Fibroblast of mammary gland (primary cell): ENCODE measurements at regions not wholly inside any gene's neighbourhood (a gene's known extent, or its start where the extent isn't known, plus 50 kb on each side); places are given as distances from the start of the nearest gene placed in this dataset.
A peak's percentile ranks its signal among the peaks of the same experiment; 100 is the strongest.

Source experiments
- DNase-seq: peaks from one replicate; pipeline ENCODE4 v3.0.0-alpha.2; 2010; ENCODE audit warnings: low read depth
- H3K4me3 ChIP-seq: 2 replicates; pipeline ENCODE4 v1.5.1; 2011; ENCODE audit warnings: low read depth, mild to moderate bottlenecking, low read length, moderate library complexity; ENCODE audit not compliant: control insufficient read depth
- CTCF ChIP-seq: conservative IDR thresholded peaks from 2 replicates; pipeline ENCODE4 v1.5.1; 2011; ENCODE audit warnings: low read depth, low read length, inconsistent platforms; ENCODE audit not compliant: control insufficient read depth, insufficient read depth

GRCh38 chr15:97482521-97482920 is 478.0 kb upstream of the ARRDC4 start:
- DNase-seq: no peak
- no peak for TF ChIP-seq CTCF
- no peak overlapping the region for H3K4me3 ChIP-seq

- no peak for TF ChIP-seq CTCF
- no peak for DNase-seq
- H3K4me3 ChIP-seq: no peak overlapping the region
Observed at GRCh38 chr15:97483232-97483631, 477.3 kb upstream of the ARRDC4 start.

GRCh38 chr15:97490429-97490828 is 470.1 kb upstream of the ARRDC4 start:
- no peak for TF ChIP-seq CTCF
- H3K4me3 ChIP-seq: no peak overlapping the region
- no peak for DNase-seq

- DNase-seq: no peak
- TF ChIP-seq CTCF: no peak
- H3K4me3 ChIP-seq: no peak overlapping the region
Observed at GRCh38 chr15:97501291-97501690, 459.2 kb upstream of the ARRDC4 start.

GRCh38 chr15:97502038-97502437 is 458.5 kb upstream of the ARRDC4 start:
- no peak for TF ChIP-seq CTCF
- peak; percentile 30 for DNase-seq

GRCh38 chr15:97504031-97504792 is 456.3 kb upstream of the ARRDC4 start:
- DNase-seq: peak; percentile 80
- H3K4me3 ChIP-seq: no peak overlapping the region
- TF ChIP-seq CTCF: no peak

More at GRCh38 chr15:97502038-97502437, 458.5 kb upstream of the ARRDC4 start:
- no peak overlapping the region for H3K4me3 ChIP-seq
